Naive thymus-derived CD8-positive, alpha-beta T cell (primary cell): ENCODE measurements at regions not wholly inside any gene's neighbourhood (a gene's known extent, or its start where the extent isn't known, plus 50 kb on each side); places are given as distances from the start of the nearest gene placed in this dataset.

ENCODE experiments used
- ATAC-seq, 2 donors: fragments of 150-1000 bp; cut with Tn5 transposase in 1 of 2; sonication (Bioruptor Pico), chemical (Tn5 transposase) in 1 of 2; 1 replicate in 1 of 2; 2 replicates in 1 of 2; pipeline ENCODE4 v1.10.0; 2021; ENCODE audit warnings: mild to moderate bottlenecking in 2 of 2, moderate library complexity in 2 of 2
- POLR2A ChIA-PET: fragments of 350-600 bp; sonication (Branson Sonifier 250); formaldehyde crosslinking; loops from one replicate; lab custom pipeline; 2021; ENCODE audit warnings: antibody characterized with exemption; lab: Charles Lee
- DNase-seq, 10 donors: peaks; one replicate each; pipeline versions ENCODE4 v3.0.0 to v3.0.0-alpha.2; 2020 to 2022
- H3K27ac Mint-ChIP-seq, 10 donors: one replicate each; pipeline ENCODE4 v1.8.0; 2020 to 2022; ENCODE audit warnings: mild to moderate bottlenecking in 10 of 10, mixed read lengths in 10 of 10, moderate library complexity in 4 of 10, inconsistent platforms in 1 of 10
- H3K27me3 Mint-ChIP-seq, 5 donors: one replicate each; pipeline ENCODE4 v1.8.0; 2021 to 2022; ENCODE audit warnings: mixed read lengths in 5 of 5
- H3K36me3 Mint-ChIP-seq, 3 donors: one replicate each; pipeline ENCODE4 v1.8.0; 2020 to 2022; ENCODE audit warnings: mixed read lengths in 3 of 3, mild to moderate bottlenecking in 2 of 3, inconsistent platforms in 1 of 3
- H3K4me1 Mint-ChIP-seq, 4 donors: one replicate each; pipeline ENCODE4 v1.8.0; 2021 to 2022; ENCODE audit warnings: mixed read lengths in 4 of 4
- H3K4me3 Mint-ChIP-seq, 10 donors: one replicate each; pipeline ENCODE4 v1.8.0; 2020 to 2022; ENCODE audit warnings: mild to moderate bottlenecking in 10 of 10, mixed read lengths in 10 of 10, moderate library complexity in 6 of 10, inconsistent platforms in 1 of 10
- H3K9me3 Mint-ChIP-seq, 9 donors: one replicate each; pipeline ENCODE4 v1.8.0; 2020 to 2022; ENCODE audit warnings: mixed read lengths in 9 of 9, mild to moderate bottlenecking in 3 of 9, inconsistent platforms in 1 of 9, moderate library complexity in 1 of 9

DNA sequence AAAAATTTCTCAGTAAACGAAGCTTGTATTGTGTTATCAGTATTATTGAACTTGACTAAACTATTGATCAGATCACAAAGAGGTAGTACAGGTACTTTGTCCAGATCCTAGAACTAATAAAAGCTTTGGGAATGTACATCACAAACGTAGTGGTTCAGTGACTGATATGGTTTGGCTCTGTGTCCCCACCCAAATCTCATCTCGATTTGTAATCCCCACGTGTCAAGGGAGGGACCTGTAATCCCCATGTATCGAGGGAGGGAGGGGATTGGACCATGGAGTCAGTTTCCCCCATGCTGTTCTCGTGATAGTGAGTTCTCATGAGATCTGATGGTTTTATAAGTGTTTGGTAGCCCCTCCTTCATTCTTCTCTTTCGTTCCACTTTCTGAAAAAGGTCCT, 100.9 kb downstream of the ARRDC3 start:
- H3K27me3 Mint-ChIP-seq, result no peaks in the 10 kb centered on the region
- peaks cover 0 to 10% (median 4%) of the 10 kb centered on the region in 9 donors for H3K9me3 Mint-ChIP-seq
- peak overlapping the region in 2 of 10 donors; percentile 9 to 21 for H3K27ac Mint-ChIP-seq
- peaks cover 0 to 6% (median 2%) of the 10 kb centered on the region in 3 donors for H3K36me3 Mint-ChIP-seq
- H3K4me3 Mint-ChIP-seq, result no peak overlapping the region
- POLR2A ChIA-PET, result interaction anchor here (1.2 to 3.0 kb wide), 3 partner anchors 98 to 102 kb away, joined by 4 to 47 read pairs (median 12); partner anchors contain the start of gene ARRDC3
- DNase-seq (no peak), ATAC-seq (no peak)
- peaks cover 18 to 32% (median 23%) of the 10 kb centered on the region in 4 donors for H3K4me1 Mint-ChIP-seq

DNA sequence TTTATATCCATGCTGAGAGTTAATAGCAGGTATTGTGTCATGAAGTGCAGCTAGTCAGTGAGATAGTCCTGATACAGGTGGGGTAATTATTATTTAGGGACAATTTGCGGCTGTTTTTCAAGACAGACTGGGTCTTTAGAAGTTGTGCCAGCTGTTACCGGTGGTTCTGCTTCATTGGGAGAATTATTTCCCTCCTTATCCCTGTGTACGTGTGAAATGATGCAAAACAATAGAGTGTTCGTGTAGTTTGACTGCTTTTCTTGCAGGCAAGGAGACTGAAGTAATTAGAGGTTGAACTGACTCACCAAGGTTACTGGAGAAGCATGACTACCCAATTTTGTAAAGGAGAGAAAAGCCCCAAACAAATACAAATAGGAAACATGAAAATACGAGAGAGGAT, 101.7 kb downstream of the ARRDC3 start:
- H3K4me3 Mint-ChIP-seq, result peak overlapping the region in 8 of 10 donors; percentile 82 to 97 (median 92)
- DNase-seq (no peak), ATAC-seq (no peak)
- H3K9me3 Mint-ChIP-seq, result peaks cover 0 to 10% (median 4%) of the 10 kb centered on the region in 9 donors
- peaks cover 0 to 6% (median 2%) of the 10 kb centered on the region in 3 donors for H3K36me3 Mint-ChIP-seq
- H3K4me1 Mint-ChIP-seq, result peaks cover 18 to 32% (median 23%) of the 10 kb centered on the region in 4 donors
- H3K27ac Mint-ChIP-seq, result peak overlapping the region in 7 of 10 donors; percentile 13 to 97 (median 81)
- H3K27me3 Mint-ChIP-seq, result no peaks in the 10 kb centered on the region
- POLR2A ChIA-PET, result interaction anchor here (1.2 to 3.0 kb wide), 6 partner anchors 25 to 103 kb away, joined by 3 to 47 read pairs (median 14); partner anchors contain the start of gene ARRDC3

DNA sequence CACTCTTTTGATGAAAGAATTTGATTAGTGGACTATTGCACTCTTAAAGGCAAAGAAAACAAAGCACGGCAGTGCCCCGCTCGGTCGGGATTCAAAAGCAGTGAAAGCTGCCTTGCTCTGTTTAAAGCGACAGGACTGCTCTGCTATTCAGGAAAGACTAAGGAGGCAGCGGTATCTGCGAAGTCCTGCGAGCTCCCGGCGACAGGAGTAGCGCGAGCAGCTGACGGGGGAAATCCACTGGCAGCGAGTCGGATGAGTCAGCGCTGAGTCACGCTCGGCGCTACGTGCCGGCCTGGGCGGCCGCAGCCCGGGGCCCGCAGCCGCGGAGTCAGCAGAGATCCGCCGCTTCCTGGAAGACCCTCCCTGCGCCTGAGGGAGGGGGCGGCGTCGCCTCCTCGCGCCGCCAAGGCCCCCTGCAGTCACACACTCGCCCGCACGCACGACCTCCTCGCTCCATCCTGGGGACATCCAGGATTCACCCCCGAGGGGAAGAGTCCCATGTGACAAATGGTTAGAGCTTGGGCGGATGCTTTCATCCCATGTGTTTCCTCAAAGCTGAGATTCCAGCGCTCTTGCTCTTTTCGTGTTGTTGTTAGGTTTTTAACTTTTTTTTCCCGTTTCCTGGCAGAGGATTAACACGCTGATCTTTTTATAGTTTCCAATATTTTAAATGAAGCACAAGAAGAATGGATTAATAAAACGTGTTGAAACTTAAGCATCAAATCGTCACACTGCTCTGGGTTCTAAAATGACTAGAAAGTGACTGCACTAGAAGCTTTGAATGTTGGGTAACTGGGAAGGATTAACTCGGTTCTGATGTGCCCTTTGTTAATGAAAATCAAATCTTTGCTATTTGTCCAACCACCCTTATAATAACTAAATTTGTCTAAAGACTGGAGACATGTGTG, 102.5 kb downstream of the ARRDC3 start:
- H3K4me3 Mint-ChIP-seq, result peak overlapping the region; percentile 82 to 97 (median 92)
- POLR2A ChIA-PET, result interaction anchor here (0.6 to 3.0 kb wide), 10 partner anchors 26 to 103 kb away, joined by 3 to 47 read pairs (median 4); partner anchors contain the start of gene ARRDC3
- peaks cover 18 to 32% (median 23%) of the 10 kb centered on the region in 4 donors for H3K4me1 Mint-ChIP-seq
- H3K9me3 Mint-ChIP-seq, result peaks cover 0 to 10% (median 4%) of the 10 kb centered on the region in 9 donors
- H3K27ac Mint-ChIP-seq, result peak overlapping the region; percentile 74 to 97 (median 93)
- DNase-seq (peak; percentile 59 to 83 (median 70)), ATAC-seq (peak; percentile 77 to 86)
- peaks cover 0 to 6% (median 2%) of the 10 kb centered on the region in 3 donors for H3K36me3 Mint-ChIP-seq
- H3K27me3 Mint-ChIP-seq, result peaks cover 0 to 4% (median 0%) of the 10 kb centered on the region in 5 donors

DNA sequence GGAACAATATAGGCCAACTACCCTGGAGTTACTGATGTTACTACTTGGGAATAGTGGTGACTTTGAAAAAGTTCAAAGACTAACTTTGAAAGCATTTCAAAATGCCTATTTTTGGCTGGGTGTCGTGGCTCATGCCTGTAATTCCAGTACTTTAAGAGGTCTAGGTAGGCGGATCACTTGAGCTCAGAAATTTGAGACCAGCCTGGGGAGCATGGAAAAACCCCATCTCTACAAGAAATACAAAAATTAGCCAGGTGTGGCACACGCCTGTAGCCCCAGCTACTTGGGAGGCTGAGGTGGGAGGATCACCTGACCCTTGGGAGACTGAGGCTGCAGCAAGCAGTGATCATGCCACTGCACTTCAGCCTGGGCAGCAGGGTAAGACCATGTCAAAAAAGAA, 105.3 kb downstream of the ARRDC3 start:
- ATAC-seq (no peak), DNase-seq (no peak)
- H3K9me3 Mint-ChIP-seq, result no peaks in the 10 kb centered on the region
- peaks cover 0 to 5% (median 0%) of the 10 kb centered on the region in 5 donors for H3K27me3 Mint-ChIP-seq
- H3K27ac Mint-ChIP-seq, result no peak overlapping the region
- no peaks in the 10 kb centered on the region for H3K36me3 Mint-ChIP-seq
- POLR2A ChIA-PET, result interaction anchor here (1.0 kb wide), 1 partner anchor 34 kb away, joined by 4 read pairs; no protein-coding TSS in a partner anchor
- peak overlapping the region in 1 of 10 donors; percentile 24 for H3K4me3 Mint-ChIP-seq
- peaks cover 18 to 25% (median 22%) of the 10 kb centered on the region in 4 donors for H3K4me1 Mint-ChIP-seq

DNA sequence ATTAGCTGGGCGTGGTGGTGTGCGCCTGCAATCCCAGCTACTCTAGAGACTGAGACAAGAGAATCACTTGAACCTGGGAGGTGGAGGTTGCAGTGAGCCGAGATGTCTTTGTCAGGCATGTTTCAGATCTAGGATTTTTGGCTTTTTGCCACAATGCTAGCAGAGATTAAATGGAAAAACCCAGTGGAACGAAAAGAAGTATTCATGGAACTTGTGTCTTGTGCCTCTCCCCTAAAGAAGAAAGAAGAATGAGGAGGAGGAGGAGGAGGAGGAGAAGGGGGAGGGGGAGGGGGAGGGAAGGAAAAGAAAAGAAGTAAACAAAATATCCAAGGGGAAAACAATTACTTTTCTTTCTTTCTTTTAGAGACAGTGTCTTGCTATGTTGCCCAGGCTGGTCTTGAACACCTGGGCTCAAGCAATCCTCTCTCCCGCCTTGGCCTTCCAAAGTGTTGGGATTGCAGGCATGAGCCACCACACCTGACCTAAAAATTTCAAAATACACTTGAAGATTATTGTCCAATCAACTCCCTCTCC, 106.0 kb downstream of the ARRDC3 start:
- Mint-ChIP-seq H3K36me3 (no peaks in the 10 kb centered on the region), H3K4me1 (peaks cover 18 to 25% (median 22%) of the 10 kb centered on the region in 4 donors), H3K4me3 (peak overlapping the region in 1 of 10 donors; percentile 37), H3K27me3 (peaks cover 0 to 5% (median 0%) of the 10 kb centered on the region in 5 donors), H3K9me3 (no peaks in the 10 kb centered on the region), H3K27ac (peak overlapping the region in 1 of 10 donors; percentile 15)
- POLR2A ChIA-PET, result interaction anchor here (0.7 to 2.0 kb wide), 3 partner anchors 34 to 104 kb away, joined by 3 to 7 read pairs (median 4); no protein-coding TSS in a partner anchor
- DNase-seq (no peak), ATAC-seq (no peak)

DNA sequence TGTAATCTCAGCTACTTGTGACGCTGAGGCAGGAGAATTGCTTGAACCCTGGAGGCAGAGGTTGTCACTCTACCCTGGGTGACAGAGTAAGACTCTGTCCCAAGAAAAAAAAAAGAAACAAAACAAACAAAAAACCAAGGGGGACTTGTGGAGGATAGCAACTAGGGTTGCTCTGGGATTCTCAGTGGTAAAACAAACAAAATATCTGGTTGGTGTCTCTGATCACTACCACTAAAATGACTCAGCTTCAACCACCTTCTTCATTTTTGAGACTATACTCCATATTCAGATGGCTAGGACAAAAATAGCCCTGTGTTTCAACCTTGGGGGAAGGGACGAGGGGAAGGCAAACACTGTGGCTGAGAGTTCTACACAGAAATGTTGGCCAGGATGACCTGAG, 110.3 kb downstream of the ARRDC3 start:
- POLR2A ChIA-PET, result no interaction called here
- Mint-ChIP-seq H3K27ac (no peak overlapping the region), H3K36me3 (no peaks in the 10 kb centered on the region), H3K27me3 (peaks cover 0 to 5% (median 0%) of the 10 kb centered on the region in 5 donors), H3K4me1 (peaks cover 0 to 14% (median 10%) of the 10 kb centered on the region in 4 donors), H3K9me3 (no peaks in the 10 kb centered on the region), H3K4me3 (no peak overlapping the region)
- ATAC-seq (no peak), DNase-seq (no peak)

DNA sequence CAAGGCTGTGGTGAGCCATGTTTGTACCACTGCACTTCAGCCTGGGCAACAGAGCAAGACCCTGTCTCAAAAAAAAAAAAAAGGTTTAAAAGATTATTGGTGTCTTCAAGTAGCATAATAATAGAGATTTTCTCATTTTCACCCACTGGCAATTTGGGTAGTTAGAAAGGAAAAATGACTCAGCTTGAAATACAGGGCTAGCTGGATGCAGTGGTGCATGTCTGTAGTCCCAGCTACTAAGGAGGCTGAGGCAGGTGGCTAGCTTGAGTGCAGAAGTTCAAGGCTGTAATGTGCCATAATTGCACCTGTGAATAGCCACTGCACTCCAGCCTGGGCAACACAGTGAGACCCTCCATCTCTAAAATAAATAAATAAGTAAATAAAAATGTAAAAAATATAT, 111.1 kb downstream of the ARRDC3 start:
- Mint-ChIP-seq H3K27ac (no peak overlapping the region), H3K4me1 (peaks cover 0 to 14% (median 10%) of the 10 kb centered on the region in 4 donors), H3K27me3 (peaks cover 0 to 5% (median 0%) of the 10 kb centered on the region in 5 donors), H3K4me3 (no peak overlapping the region), H3K36me3 (no peaks in the 10 kb centered on the region), H3K9me3 (no peaks in the 10 kb centered on the region)
- DNase-seq (no peak), ATAC-seq (no peak)
- POLR2A ChIA-PET, result no interaction called here

DNA sequence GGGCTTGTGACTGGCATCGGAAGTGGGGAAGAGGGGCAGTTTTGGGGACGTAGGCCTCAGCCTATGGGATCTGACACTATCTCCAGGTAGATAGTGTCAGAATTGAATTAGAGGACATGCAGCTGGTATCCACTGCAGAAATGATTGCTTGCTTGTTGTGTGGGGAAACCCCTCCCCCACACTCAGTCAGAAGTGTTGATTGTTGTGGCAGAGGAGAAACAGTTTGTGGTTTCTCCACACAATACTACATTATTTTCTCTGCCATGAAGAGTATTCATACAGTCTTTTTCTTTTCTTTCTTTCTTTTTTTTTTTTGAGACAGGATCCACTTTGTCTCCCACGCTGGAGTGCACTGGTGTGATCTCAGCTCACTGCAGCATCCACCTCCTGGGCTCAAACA, 113.9 kb downstream of the ARRDC3 start:
- Mint-ChIP-seq H3K9me3 (no peaks in the 10 kb centered on the region), H3K36me3 (no peaks in the 10 kb centered on the region), H3K4me1 (peaks cover 3 to 25% (median 17%) of the 10 kb centered on the region in 4 donors), H3K27me3 (no peaks in the 10 kb centered on the region), H3K27ac (peak overlapping the region in 2 of 10 donors; percentile 12 to 21), H3K4me3 (no peak overlapping the region)
- ATAC-seq (peak; percentile 41 to 60), DNase-seq (peak in 1 of 10 donors; percentile 21)
- POLR2A ChIA-PET, result interaction anchor here (4.2 kb wide), 1 partner anchor 114 kb away, joined by 17 read pairs; the partner anchor contains the start of gene ARRDC3

DNA sequence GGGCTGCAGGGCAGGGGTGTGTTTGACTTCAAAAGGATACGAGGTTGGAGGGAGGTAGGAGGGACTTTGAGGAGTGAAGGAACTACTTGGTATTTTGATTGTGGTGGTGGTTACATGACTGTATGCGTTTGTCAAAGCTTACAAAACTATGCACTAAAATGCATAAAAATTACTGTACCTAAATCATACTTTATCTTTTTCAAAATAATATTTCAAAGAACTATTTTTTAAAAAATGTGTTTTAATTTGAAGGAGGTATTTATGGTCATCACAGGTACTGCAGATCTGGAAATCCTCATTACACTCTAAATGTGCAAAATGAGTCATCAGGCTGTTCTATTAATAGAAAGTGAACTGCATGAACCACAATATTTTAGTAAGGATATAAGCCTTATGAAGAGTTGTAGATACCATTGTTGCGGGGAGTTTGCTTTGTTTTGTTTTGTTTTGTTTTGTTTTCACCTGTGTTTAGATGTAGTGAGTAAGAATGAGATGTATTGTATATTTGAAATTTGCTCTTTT, 116.9 kb downstream of the ARRDC3 start:
- H3K4me3 Mint-ChIP-seq, result no peak overlapping the region
- POLR2A ChIA-PET, result interaction anchor here (4.2 kb wide), 1 partner anchor 117 kb away, joined by 17 read pairs; the partner anchor contains the start of gene ARRDC3
- H3K36me3 Mint-ChIP-seq, result no peaks in the 10 kb centered on the region
- no peaks in the 10 kb centered on the region for H3K9me3 Mint-ChIP-seq
- H3K27ac Mint-ChIP-seq, result no peak overlapping the region
- ATAC-seq (no peak), DNase-seq (no peak)
- no peaks in the 10 kb centered on the region for H3K27me3 Mint-ChIP-seq
- H3K4me1 Mint-ChIP-seq, result peaks cover 3 to 25% (median 17%) of the 10 kb centered on the region in 4 donors

DNA sequence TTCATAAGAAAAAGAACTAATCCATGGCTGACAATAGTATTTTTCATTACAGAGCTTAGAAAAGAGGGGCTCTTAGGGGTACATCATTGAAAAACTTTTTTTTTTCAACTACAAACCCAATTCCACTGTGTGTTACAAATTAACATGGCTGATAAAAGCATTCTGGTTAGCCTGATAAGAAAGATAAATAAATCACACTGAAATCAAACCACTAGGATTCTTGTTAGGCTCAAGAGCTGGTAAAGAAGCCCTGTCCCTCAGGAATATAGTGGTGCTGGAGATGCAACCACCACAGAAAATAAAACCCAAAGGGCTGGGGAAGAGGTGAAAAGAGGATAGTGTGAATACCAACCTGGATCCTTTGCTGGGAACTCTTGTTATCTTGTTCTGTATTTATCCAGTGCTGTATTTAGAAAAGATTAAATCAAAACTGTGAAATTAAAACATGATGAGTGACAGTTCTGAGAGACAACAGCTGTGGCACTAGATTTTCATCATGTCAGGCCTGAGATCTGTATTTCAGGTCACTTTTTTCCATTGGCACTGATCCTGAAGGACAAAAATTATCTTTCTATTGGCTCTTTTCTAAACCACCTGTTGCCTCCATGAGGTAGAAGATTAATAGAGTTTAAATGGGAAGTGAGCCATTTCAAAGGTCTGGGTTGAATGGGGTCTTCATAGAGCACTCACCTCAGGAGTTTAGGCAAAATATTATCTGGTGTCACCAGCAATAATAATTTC, 118.6 kb downstream of the ARRDC3 start:
- no peak overlapping the region for H3K27ac Mint-ChIP-seq
- H3K4me1 Mint-ChIP-seq, result peaks cover 3 to 21% (median 16%) of the 10 kb centered on the region in 4 donors
- H3K36me3 Mint-ChIP-seq, result no peaks in the 10 kb centered on the region
- POLR2A ChIA-PET, result no interaction called here
- peaks cover 0 to 4% (median 0%) of the 10 kb centered on the region in 5 donors for H3K27me3 Mint-ChIP-seq
- no peaks in the 10 kb centered on the region for H3K9me3 Mint-ChIP-seq
- H3K4me3 Mint-ChIP-seq, result no peak overlapping the region
- ATAC-seq (no peak), DNase-seq (no peak)

DNA sequence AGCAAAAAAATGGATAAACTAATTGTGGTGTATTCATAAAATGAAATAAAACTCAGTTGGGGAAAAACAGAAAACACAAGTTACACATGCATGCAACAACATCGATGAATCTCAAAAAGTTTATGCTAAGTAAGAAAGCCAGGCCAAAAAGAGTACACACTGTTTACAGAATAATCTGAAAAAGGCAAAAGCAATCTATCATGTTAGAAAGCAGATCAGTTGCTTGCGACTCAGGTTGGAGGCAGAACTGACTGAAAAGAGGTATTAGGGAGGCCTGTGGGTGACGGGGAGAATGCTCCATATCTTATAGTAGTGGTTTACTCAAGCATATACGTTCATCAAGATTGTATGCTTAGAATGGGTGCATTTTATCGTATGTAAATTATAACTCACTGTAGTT, 119.2 kb downstream of the ARRDC3 start:
- DNase-seq (no peak), ATAC-seq (no peak)
- Mint-ChIP-seq H3K9me3 (no peaks in the 10 kb centered on the region), H3K4me1 (peaks cover 3 to 15% (median 11%) of the 10 kb centered on the region in 4 donors), H3K36me3 (no peaks in the 10 kb centered on the region), H3K4me3 (no peak overlapping the region), H3K27me3 (peaks cover 0 to 5% (median 0%) of the 10 kb centered on the region in 5 donors), H3K27ac (no peak overlapping the region)
- POLR2A ChIA-PET, result no interaction called here

DNA sequence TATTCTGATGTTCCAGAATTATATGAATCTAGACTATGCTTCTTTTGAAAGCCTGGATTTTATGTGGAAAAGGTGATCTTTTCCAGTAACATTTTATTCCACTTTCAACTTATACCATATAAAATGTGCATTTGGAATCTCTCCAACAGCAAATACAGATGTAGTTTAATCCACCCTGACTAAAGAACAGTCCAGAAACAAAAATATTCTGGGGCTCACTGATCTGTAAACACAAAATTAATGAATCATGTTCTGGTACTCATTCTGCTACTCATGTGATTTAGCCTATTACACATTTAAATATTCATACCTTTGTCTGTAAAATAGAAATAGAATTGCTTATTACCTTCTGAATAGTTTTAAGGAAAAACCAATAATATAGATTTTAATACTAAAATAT, 125.8 kb downstream of the ARRDC3 start:
- H3K4me3 Mint-ChIP-seq, result no peak overlapping the region
- no peaks in the 10 kb centered on the region for H3K4me1 Mint-ChIP-seq
- peaks cover 0 to under 1% (median 0%) of the 10 kb centered on the region in 3 donors for H3K36me3 Mint-ChIP-seq
- no peak overlapping the region for H3K27ac Mint-ChIP-seq
- DNase-seq (no peak), ATAC-seq (no peak)
- POLR2A ChIA-PET, result no interaction called here
- peaks cover 0 to 5% (median 0%) of the 10 kb centered on the region in 5 donors for H3K27me3 Mint-ChIP-seq
- no peaks in the 10 kb centered on the region for H3K9me3 Mint-ChIP-seq
